ENCODE measurements at regions not wholly inside any gene's neighbourhood (a gene's known extent, or its start where the extent isn't known, plus 50 kb on each side); places are given as distances from the start of the nearest gene placed in this dataset.
"Not testable (repeated sequence)": the region's sequence is repeated elsewhere in the genome, so short reads cannot be mapped to it uniquely, and the experiment has no call there.

GRCh38 chr2:172261292-172261691 is 158.6 kb upstream of the DLX2 start:
- H3K9me3 ChIP-seq = peaks cover 0 to 13% (median 0%) of the 10 kb centered on the region in 3 donors
- H3K36me3 ChIP-seq = no peaks in the 10 kb centered on the region
- H3K27ac ChIP-seq = no peak overlapping the region
- no peaks in the 10 kb centered on the region for H3K27me3 ChIP-seq
- no peak for ATAC-seq
- TF ChIP-seq POLR2A (IDR thresholded peaks at IDR 0.05) (no peak), EP300 (IDR thresholded peaks at IDR 0.05) (no peak)
- TF ChIP-seq, protein P1, sequence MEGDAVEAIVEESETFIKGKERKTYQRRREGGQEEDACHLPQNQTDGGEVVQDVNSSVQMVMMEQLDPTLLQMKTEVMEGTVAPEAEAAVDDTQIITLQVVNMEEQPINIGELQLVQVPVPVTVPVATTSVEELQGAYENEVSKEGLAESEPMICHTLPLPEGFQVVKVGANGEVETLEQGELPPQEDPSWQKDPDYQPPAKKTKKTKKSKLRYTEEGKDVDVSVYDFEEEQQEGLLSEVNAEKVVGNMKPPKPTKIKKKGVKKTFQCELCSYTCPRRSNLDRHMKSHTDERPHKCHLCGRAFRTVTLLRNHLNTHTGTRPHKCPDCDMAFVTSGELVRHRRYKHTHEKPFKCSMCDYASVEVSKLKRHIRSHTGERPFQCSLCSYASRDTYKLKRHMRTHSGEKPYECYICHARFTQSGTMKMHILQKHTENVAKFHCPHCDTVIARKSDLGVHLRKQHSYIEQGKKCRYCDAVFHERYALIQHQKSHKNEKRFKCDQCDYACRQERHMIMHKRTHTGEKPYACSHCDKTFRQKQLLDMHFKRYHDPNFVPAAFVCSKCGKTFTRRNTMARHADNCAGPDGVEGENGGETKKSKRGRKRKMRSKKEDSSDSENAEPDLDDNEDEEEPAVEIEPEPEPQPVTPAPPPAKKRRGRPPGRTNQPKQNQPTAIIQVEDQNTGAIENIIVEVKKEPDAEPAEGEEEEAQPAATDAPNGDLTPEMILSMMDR (IDR thresholded peaks at IDR 0.05) = no peak
- no peaks in the 10 kb centered on the region for H3K4me1 ChIP-seq
- no peak overlapping the region for H3K4me3 ChIP-seq
- WGBS, 2 donors (ENCODE audit: low coverage in 1 of 2) = 71 to 80% methylated on average over 1 of the region's 1 CpG

GRCh38 chr2:172262486-172262885 is 159.8 kb upstream of the DLX2 start:
- peaks cover 0 to 13% (median 0%) of the 10 kb centered on the region in 3 donors for H3K9me3 ChIP-seq
- WGBS, 2 donors (ENCODE audit: low coverage in 1 of 2) = 78% methylated on average over 2 of the region's 2 CpGs; no CpG with 5 or more reads in 1 of the 2 donors
- no peaks in the 10 kb centered on the region for H3K27me3 ChIP-seq
- no peak for TF ChIP-seq EP300 (IDR thresholded peaks at IDR 0.05)
- no peak for TF ChIP-seq POLR2A (IDR thresholded peaks at IDR 0.05)
- no peak for TF ChIP-seq POLR2AphosphoS5 (IDR thresholded peaks at IDR 0.05)
- TF ChIP-seq, protein P1 (IDR thresholded peaks at IDR 0.05) = no peak
- H3K4me3 ChIP-seq = no peak overlapping the region
- no peaks in the 10 kb centered on the region for H3K36me3 ChIP-seq
- H3K27ac ChIP-seq = no peak overlapping the region
- no peak for ATAC-seq
- H3K4me1 ChIP-seq = no peaks in the 10 kb centered on the region

GRCh38 chr2:172264820-172265219 is 162.1 kb upstream of the DLX2 start:
- H3K36me3 ChIP-seq, H3K27ac ChIP-seq, H3K4me1 ChIP-seq, H3K27me3 ChIP-seq, H3K4me3 ChIP-seq, ATAC-seq: not testable (repeated sequence)
- 67 to 94% methylated on average over 2 of the region's 2 CpGs for WGBS, 2 donors (ENCODE audit: low coverage in 1 of 2)
- peaks cover 0 to 13% (median 0%) of the 10 kb centered on the region in 3 donors for H3K9me3 ChIP-seq

GRCh38 chr2:172269507-172270244 is 157.7 kb upstream of the ITGA6 start:
- 58 to 63% methylated on average over 6 of the region's 7 CpGs for WGBS, 2 donors (ENCODE audit: low coverage in 1 of 2)
- not testable (repeated sequence) for ATAC-seq

DNA sequence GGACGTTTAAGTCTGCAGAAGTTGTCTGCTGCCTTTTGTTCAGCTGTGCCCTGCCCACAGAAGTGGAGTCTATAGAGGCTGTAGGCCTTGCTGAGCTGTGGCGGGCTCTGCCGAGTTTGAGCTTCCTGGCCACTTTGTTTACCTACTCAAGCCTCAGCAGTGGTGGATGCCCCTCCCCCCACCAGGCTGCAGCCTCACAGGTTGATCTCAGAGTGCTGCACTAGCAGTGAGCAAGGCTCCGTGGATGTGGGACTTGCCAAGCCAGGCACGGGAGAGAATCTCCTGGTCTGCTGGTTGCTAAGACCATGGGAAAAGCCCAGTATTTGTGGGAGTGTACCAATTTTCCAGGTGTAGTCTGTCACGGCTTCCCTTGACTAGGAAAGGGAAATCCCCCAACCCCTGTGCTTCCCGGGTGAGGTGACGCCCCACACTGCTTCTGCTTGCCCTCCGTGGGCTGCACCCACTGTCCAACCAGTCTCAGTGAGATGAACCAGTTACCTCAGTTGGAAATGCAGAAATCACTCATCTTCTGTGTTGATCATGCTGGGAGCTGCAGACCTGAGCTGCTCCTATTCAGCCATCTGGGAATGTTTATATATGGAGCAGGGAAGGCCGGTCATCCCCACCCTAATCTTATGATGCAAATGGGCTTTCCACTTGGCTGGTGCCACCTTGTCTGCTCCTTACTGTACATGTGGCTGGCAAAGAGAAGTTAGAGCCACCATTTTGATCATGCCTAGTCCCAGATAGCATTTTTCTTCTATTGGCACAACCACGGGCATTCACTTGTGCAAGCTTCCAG is 156.9 kb upstream of the ITGA6 start:
- no peak overlapping the region for H3K4me3 ChIP-seq
- no peak for TF ChIP-seq POLR2A (IDR thresholded peaks at IDR 0.05)
- TF ChIP-seq EP300 (IDR thresholded peaks at IDR 0.05) = no peak
- TF ChIP-seq, protein P1 (IDR thresholded peaks at IDR 0.05) = no peak
- TF ChIP-seq POLR2AphosphoS5 (IDR thresholded peaks at IDR 0.05) = no peak
- 14 to 53% methylated on average over 2 to 5 of the region's 11 CpGs for WGBS, 2 donors (ENCODE audit: low coverage in 1 of 2)
- H3K27ac ChIP-seq = no peak overlapping the region
- no peaks in the 10 kb centered on the region for H3K36me3 ChIP-seq
- ATAC-seq = no peak
- H3K9me3 ChIP-seq = peaks cover 0 to 8% (median 0%) of the 10 kb centered on the region in 3 donors
- H3K27me3 ChIP-seq = peaks cover 17% of the 10 kb centered on the region
- H3K4me1 ChIP-seq = no peaks in the 10 kb centered on the region

More at GRCh38 chr2:172269507-172270244, 157.7 kb upstream of the ITGA6 start:
- not testable (repeated sequence) for H3K4me3 ChIP-seq, H3K36me3 ChIP-seq, H3K27ac ChIP-seq, H3K4me1 ChIP-seq, H3K27me3 ChIP-seq
- H3K9me3 ChIP-seq = peaks cover 0 to 13% (median 0%) of the 10 kb centered on the region in 3 donors
